HCT116 (cell line): ENCODE measurements at regions not wholly inside any gene's neighbourhood (a gene's known extent, or its start where the extent isn't known, plus 50 kb on each side); places are given as distances from the start of the nearest gene placed in this dataset.

Experiments used
- CTCF ChIP-seq, 3 experiments: fragments of 200-600 bp in 1 of 3; sonication (generic) in 1 of 3; IDR thresholded peaks in 2 of 3; conservative IDR thresholded peaks in 1 of 3; 2 replicates each; pipeline ENCODE4 v1.5.1; 2012 to 2017; ENCODE audit warnings: low read depth in 2 of 3, low read length in 2 of 3, antibody characterized with exemption in 1 of 3, borderline replicate concordance in 1 of 3, control low read depth in 1 of 3, mild to moderate bottlenecking in 1 of 3, mixed read lengths in 1 of 3, mixed run types in 1 of 3, moderate library complexity in 1 of 3; ENCODE audit not compliant: insufficient read depth in 1 of 3
- EZH2 ChIP-seq: fragments of 200-600 bp; sonication (generic); IDR thresholded peaks from 2 replicates; pipeline ENCODE4 v1.6.1; 2017; ENCODE audit warnings: antibody characterized with exemption, mixed run types
- EZH2phosphoT487 ChIP-seq: fragments of 200-600 bp; IDR thresholded peaks from 2 replicates; pipeline ENCODE4 v1.6.1; 2018; ENCODE audit warnings: antibody characterized with exemption, borderline replicate concordance
- MAX ChIP-seq: IDR thresholded peaks from 2 replicates; pipeline ENCODE4 v1.6.1; 2012
- POLR2A ChIP-seq: IDR thresholded peaks from 2 replicates; pipeline ENCODE4 v1.7.0; 2011; ENCODE audit warnings: borderline replicate concordance; ENCODE audit not compliant: insufficient read depth, insufficient read length; ENCODE audit errors: extremely low read depth
- SP1 ChIP-seq: IDR thresholded peaks from 2 replicates; pipeline ENCODE4 v1.6.1; 2012; ENCODE audit warnings: low read depth
- ZFX ChIP-seq: fragments of 450-650 bp; IDR thresholded peaks from 2 replicates; pipeline ENCODE4 v1.6.1; 2017

GRCh38 chr5:29261213-29261612 is 1932.3 kb upstream of the CDH6 start:
- TF ChIP-seq CTCF (IDR thresholded peaks at IDR 0.05 in 2 of 3, conservative IDR thresholded peaks at IDR 0.05 in 1 of 3; ENCODE audit: borderline replicate concordance in 1 of 3, insufficient read depth in 1 of 3, low read depth in 2 of 3, low read length in 2 of 3) (no peak), POLR2A (no peak), ZFX (no peak), EZH2phosphoT487 (no peak), SP1 (no peak), MAX (no peak), EZH2 (no peak)
